Natural killer cell treated with Interleukin-12 subunit alpha and Interleukin-12 subunit beta and Interleukin-15 and Interleukin-18, amount 100 ng/mL, for 72 hours (primary cell): ENCODE measurements at regions not wholly inside any gene's neighbourhood (a gene's known extent, or its start where the extent isn't known, plus 50 kb on each side); places are given as distances from the start of the nearest gene placed in this dataset.
"Not testable (repeated sequence)": the region's sequence is repeated elsewhere in the genome, so short reads cannot be mapped to it uniquely, and the experiment has no call there.

Experiments used
- ATAC-seq, 2 donors: fragments of 150-1000 bp; cut with Tn5 transposase in 1 of 2; sonication (Bioruptor Pico), chemical (Tn5 transposase) in 1 of 2; 2 replicates each; pipeline ENCODE4 v1.10.0; 2021
- DNase-seq: peaks from one replicate; pipeline ENCODE4 v3.0.0; 2022; ENCODE audit warnings: low spot score
- H3K27ac Mint-ChIP-seq, 2 donors: 1 replicate in 1 of 2; 2 replicates in 1 of 2; pipeline ENCODE4 v1.8.0; 2022; ENCODE audit warnings: mixed read lengths in 2 of 2, mild to moderate bottlenecking in 1 of 2, moderate library complexity in 1 of 2
- H3K27me3 Mint-ChIP-seq, 2 donors: 1 replicate in 1 of 2; 2 replicates in 1 of 2; pipeline ENCODE4 v1.8.0; 2022; ENCODE audit warnings: mixed read lengths in 2 of 2
- H3K36me3 Mint-ChIP-seq: one replicate; pipeline ENCODE4 v1.8.0; 2022; ENCODE audit warnings: mixed read lengths
- H3K4me1 Mint-ChIP-seq, 2 donors: 1 replicate in 1 of 2; 2 replicates in 1 of 2; pipeline ENCODE4 v1.8.0; 2022; ENCODE audit warnings: low read depth in 2 of 2, mixed read lengths in 2 of 2, mild to moderate bottlenecking in 1 of 2
- H3K4me3 Mint-ChIP-seq: one replicate; pipeline ENCODE4 v1.8.0; 2022; ENCODE audit warnings: mixed read lengths
- H3K9me3 Mint-ChIP-seq: 2 replicates; pipeline ENCODE4 v1.8.0; 2022; ENCODE audit warnings: mixed read lengths

GRCh38 chr11:25793637-25794036, 538.3 kb upstream of the ANO3 start:
- H3K4me1 Mint-ChIP-seq: no peaks in the 10 kb centered on the region
- H3K4me3 Mint-ChIP-seq: no peak overlapping the region
- no peak for ATAC-seq

GRCh38 chr11:25794804-25795203, 537.1 kb upstream of the ANO3 start:
- ATAC-seq (no peak), DNase-seq (no peak)
- Mint-ChIP-seq H3K4me1 (no peaks in the 10 kb centered on the region), H3K36me3 (no peaks in the 10 kb centered on the region), H3K9me3 (peaks cover 14% of the 10 kb centered on the region), H3K27me3 (no peaks in the 10 kb centered on the region), H3K27ac (no peak overlapping the region), H3K4me3 (no peak overlapping the region)

More at GRCh38 chr11:25793637-25794036, 538.3 kb upstream of the ANO3 start:
- Mint-ChIP-seq H3K27ac (no peak overlapping the region), H3K27me3 (no peaks in the 10 kb centered on the region), H3K9me3 (peaks cover 14% of the 10 kb centered on the region), H3K36me3 (no peaks in the 10 kb centered on the region)
- no peak for DNase-seq

GRCh38 chr11:25816411-25816810, 515.5 kb upstream of the ANO3 start:
- Mint-ChIP-seq H3K27ac (no peak overlapping the region), H3K36me3 (no peaks in the 10 kb centered on the region), H3K4me3 (no peak overlapping the region), H3K9me3 (peaks cover 10% of the 10 kb centered on the region), H3K27me3 (no peaks in the 10 kb centered on the region), H3K4me1 (no peaks in the 10 kb centered on the region)
- no peak for ATAC-seq
- no peak for DNase-seq

GRCh38 chr11:25824688-25825087, 507.2 kb upstream of the ANO3 start:
- H3K36me3 Mint-ChIP-seq: no peaks in the 10 kb centered on the region
- peaks cover 18% of the 10 kb centered on the region for H3K9me3 Mint-ChIP-seq
- no peaks in the 10 kb centered on the region for H3K27me3 Mint-ChIP-seq
- no peak overlapping the region for H3K4me3 Mint-ChIP-seq
- no peak for ATAC-seq
- no peak overlapping the region for H3K27ac Mint-ChIP-seq
- DNase-seq: no peak
- no peaks in the 10 kb centered on the region for H3K4me1 Mint-ChIP-seq

- H3K27ac Mint-ChIP-seq, ATAC-seq, H3K36me3 Mint-ChIP-seq, H3K4me3 Mint-ChIP-seq, H3K27me3 Mint-ChIP-seq, H3K4me1 Mint-ChIP-seq, DNase-seq: not testable (repeated sequence)
- peaks cover 17% of the 10 kb centered on the region for H3K9me3 Mint-ChIP-seq
These were observed 500.4 kb upstream of the ANO3 start for GRCh38 chr11:25831485-25831884.

GRCh38 chr11:25838918-25839625, 492.9 kb upstream of the ANO3 start:
- Mint-ChIP-seq H3K9me3 (peaks cover 11% of the 10 kb centered on the region), H3K27ac (no peak overlapping the region), H3K27me3 (no peaks in the 10 kb centered on the region), H3K4me1 (no peaks in the 10 kb centered on the region), H3K4me3 (no peak overlapping the region), H3K36me3 (peaks cover 3% of the 10 kb centered on the region)
- DNase-seq (no peak), ATAC-seq (no peak)

GRCh38 chr11:25844811-25845210, 487.1 kb upstream of the ANO3 start:
- Mint-ChIP-seq H3K4me1 (no peaks in the 10 kb centered on the region), H3K9me3 (peaks cover 27% of the 10 kb centered on the region), H3K36me3 (peaks cover 18% of the 10 kb centered on the region), H3K4me3 (no peak overlapping the region), H3K27ac (no peak overlapping the region), H3K27me3 (no peaks in the 10 kb centered on the region)
- no peak for ATAC-seq
- DNase-seq: no peak

- Mint-ChIP-seq H3K9me3 (peaks cover 13% of the 10 kb centered on the region), H3K36me3 (peaks cover 11% of the 10 kb centered on the region), H3K27me3 (no peaks in the 10 kb centered on the region), H3K4me1 (no peaks in the 10 kb centered on the region), H3K27ac (no peak overlapping the region), H3K4me3 (no peak overlapping the region)
- no peak for ATAC-seq
- DNase-seq: no peak
These were observed 476.0 kb upstream of the ANO3 start for GRCh38 chr11:25855916-25856315.

GRCh38 chr11:25859776-25860175, 472.2 kb upstream of the ANO3 start:
- Mint-ChIP-seq H3K4me1 (no peaks in the 10 kb centered on the region), H3K27ac (no peak overlapping the region), H3K27me3 (no peaks in the 10 kb centered on the region), H3K4me3 (no peak overlapping the region), H3K9me3 (peaks cover 14% of the 10 kb centered on the region), H3K36me3 (peaks cover 6% of the 10 kb centered on the region)
- ATAC-seq: no peak
- no peak for DNase-seq

GRCh38 chr11:25860677-25861450, 471.1 kb upstream of the ANO3 start:
- H3K36me3 Mint-ChIP-seq: peaks cover 6% of the 10 kb centered on the region
- H3K27me3 Mint-ChIP-seq: no peaks in the 10 kb centered on the region
- ATAC-seq: no peak

GRCh38 chr11:25862159-25862558, 469.8 kb upstream of the ANO3 start:
- H3K27ac Mint-ChIP-seq: no peak overlapping the region
- no peak for DNase-seq
- no peaks in the 10 kb centered on the region for H3K27me3 Mint-ChIP-seq
- H3K36me3 Mint-ChIP-seq: no peaks in the 10 kb centered on the region
- no peaks in the 10 kb centered on the region for H3K4me1 Mint-ChIP-seq
- ATAC-seq: no peak
- peaks cover 18% of the 10 kb centered on the region for H3K9me3 Mint-ChIP-seq
- H3K4me3 Mint-ChIP-seq: no peak overlapping the region

More at GRCh38 chr11:25860677-25861450, 471.1 kb upstream of the ANO3 start:
- Mint-ChIP-seq H3K4me1 (no peaks in the 10 kb centered on the region), H3K27ac (no peak overlapping the region), H3K4me3 (no peak overlapping the region), H3K9me3 (peaks cover 17% of the 10 kb centered on the region)
- no peak for DNase-seq

GRCh38 chr11:25863986-25864385, 467.9 kb upstream of the ANO3 start:
- Mint-ChIP-seq H3K27me3 (no peaks in the 10 kb centered on the region), H3K9me3 (peaks cover 25% of the 10 kb centered on the region), H3K27ac (no peak overlapping the region), H3K4me1 (no peaks in the 10 kb centered on the region), H3K4me3 (no peak overlapping the region), H3K36me3 (no peaks in the 10 kb centered on the region)
- DNase-seq: no peak
- no peak for ATAC-seq

- Mint-ChIP-seq H3K9me3 (peaks cover 20% of the 10 kb centered on the region), H3K27me3 (no peaks in the 10 kb centered on the region), H3K36me3 (peaks cover 4% of the 10 kb centered on the region), H3K4me3 (no peak overlapping the region), H3K4me1 (no peaks in the 10 kb centered on the region), H3K27ac (no peak overlapping the region)
- DNase-seq (no peak), ATAC-seq (no peak)
These were observed 455.4 kb upstream of the ANO3 start for GRCh38 chr11:25876456-25876965.

GRCh38 chr11:25886036-25886435, 445.9 kb upstream of the ANO3 start:
- Mint-ChIP-seq H3K9me3 (peaks cover 11% of the 10 kb centered on the region), H3K27me3 (no peaks in the 10 kb centered on the region), H3K36me3 (no peaks in the 10 kb centered on the region), H3K4me1 (no peaks in the 10 kb centered on the region), H3K4me3 (no peak overlapping the region), H3K27ac (no peak overlapping the region)
- ATAC-seq (no peak), DNase-seq (no peak)
